OCI-LY1 (cell line): ENCODE measurements at regions not wholly inside any gene's neighbourhood (a gene's known extent, or its start where the extent isn't known, plus 50 kb on each side); places are given as distances from the start of the nearest gene placed in this dataset.

Experiments used
- H2AFZ ChIP-seq: fragments of 200-600 bp; sonication (generic), shearing (Covaris generic); 2 replicates; pipeline ENCODE4 v1.6.0; 2014; ENCODE audit warnings: antibody characterized with exemption, mild to moderate bottlenecking, low read length
- H3F3A ChIP-seq: fragments of 200-600 bp; sonication (generic), shearing (Covaris generic); 2 replicates; pipeline ENCODE4 v1.6.0; 2014; ENCODE audit warnings: mild to moderate bottlenecking, antibody characterized with exemption, low read length, moderate library complexity; ENCODE audit not compliant: insufficient read depth
- H3K27ac ChIP-seq: fragments of 200-600 bp; sonication (generic); 2 replicates; pipeline ENCODE4 v1.5.1; 2014; ENCODE audit warnings: low read length, mixed run types, mild to moderate bottlenecking, low read depth; ENCODE audit not compliant: poor library complexity, severe bottlenecking
- H3K27me3 ChIP-seq: fragments of 200-600 bp; sonication (generic); 2 replicates; pipeline ENCODE4 v1.6.0; 2014; ENCODE audit warnings: antibody characterized with exemption, mild to moderate bottlenecking, low read length, moderate library complexity; ENCODE audit not compliant: insufficient read depth
- H3K36me3 ChIP-seq: fragments of 200-600 bp; sonication (generic); 2 replicates; pipeline ENCODE4 v1.6.1; 2014; ENCODE audit warnings: mild to moderate bottlenecking, antibody characterized with exemption, low read length, moderate library complexity, mixed read lengths; ENCODE audit not compliant: insufficient read depth
- H3K4me1 ChIP-seq: fragments of 200-600 bp; sonication (generic); 2 replicates; pipeline ENCODE4 v1.5.1; 2014; ENCODE audit warnings: mild to moderate bottlenecking, low read length, moderate library complexity; ENCODE audit not compliant: insufficient read depth, severe bottlenecking
- H3K4me2 ChIP-seq: fragments of 200-600 bp; sonication (generic), shearing (Covaris generic); 2 replicates; pipeline ENCODE4 v1.6.1; 2014; ENCODE audit warnings: low read length
- H3K4me3 ChIP-seq: fragments of 200-600 bp; sonication (generic); 2 replicates; pipeline ENCODE4 v1.5.1; 2014; ENCODE audit warnings: low read length, low read depth, mild to moderate bottlenecking, mixed read lengths; ENCODE audit not compliant: poor library complexity, severe bottlenecking
- H3K79me2 ChIP-seq: fragments of 200-600 bp; shearing (Covaris generic); 2 replicates; pipeline ENCODE4 v1.6.1; 2016; ENCODE audit warnings: mixed run types, low read length, mixed read lengths; ENCODE audit not compliant: insufficient read depth
- H3K9ac ChIP-seq: fragments of 200-600 bp; sonication (generic), shearing (Covaris generic); 2 replicates; pipeline ENCODE4 v1.6.1; 2014; ENCODE audit warnings: mild to moderate bottlenecking, low read length, mixed read lengths
- H3K9me2 ChIP-seq: fragments of 200-600 bp; sonication (generic), shearing (Covaris generic); 2 replicates; pipeline ENCODE4 v1.6.1; 2014; ENCODE audit warnings: low read depth, mild to moderate bottlenecking, low read length, mixed read lengths
- H3K9me3 ChIP-seq: fragments of 200-600 bp; shearing (Covaris generic); 2 replicates; pipeline ENCODE4 v1.6.1; 2014; ENCODE audit warnings: low read length, mixed read lengths
- H4K20me1 ChIP-seq: fragments of 200-600 bp; sonication (generic), shearing (Covaris generic); 2 replicates; pipeline ENCODE4 v1.6.0; 2016; ENCODE audit warnings: mild to moderate bottlenecking, low read length; ENCODE audit not compliant: insufficient read depth
- CTCF ChIP-seq: fragments of 200-600 bp; sonication (generic), shearing (Covaris generic); IDR thresholded peaks from 2 replicates; pipeline ENCODE4 v1.5.1; 2017; ENCODE audit warnings: mild to moderate bottlenecking, antibody characterized with exemption, low read length, moderate library complexity, mixed read lengths
- EZH2 ChIP-seq: fragments of 200-600 bp; sonication (generic), shearing (Covaris generic); IDR thresholded peaks from 2 replicates; pipeline ENCODE4 v1.8.0; 2017; ENCODE audit warnings: borderline replicate concordance, mixed run types, mild to moderate bottlenecking, antibody characterized with exemption, low read length, moderate library complexity, mixed read lengths

GRCh38 chr9:81174023-81174422 lies 515.3 kb downstream of the TLE1 start:
- H3K9me3 ChIP-seq, result no peaks in the 10 kb centered on the region
- no peak overlapping the region for H3K4me2 ChIP-seq
- no peak overlapping the region for H3K27ac ChIP-seq
- no peaks in the 10 kb centered on the region for H3K79me2 ChIP-seq
- no peaks in the 10 kb centered on the region for H3K9me2 ChIP-seq
- H3K4me3 ChIP-seq, result no peak overlapping the region
- no peak for TF ChIP-seq CTCF
- no peak for TF ChIP-seq EZH2
- no peaks in the 10 kb centered on the region for H3K4me1 ChIP-seq
- no peaks in the 10 kb centered on the region for H3K36me3 ChIP-seq
- H3K9ac ChIP-seq, result no peak overlapping the region
- H3F3A ChIP-seq, result no peaks in the 10 kb centered on the region; the same call in 1 of the 2 replicates
- no peaks in the 10 kb centered on the region for H4K20me1 ChIP-seq
- no peaks in the 10 kb centered on the region for H3K27me3 ChIP-seq
- no peak overlapping the region for H2AFZ ChIP-seq

GRCh38 chr9:81171689-81172088 lies 517.7 kb downstream of the TLE1 start:
- no peak overlapping the region for H2AFZ ChIP-seq
- no peak overlapping the region for H3K9ac ChIP-seq
- H3K9me3 ChIP-seq, result no peaks in the 10 kb centered on the region
- H3K36me3 ChIP-seq, result no peaks in the 10 kb centered on the region
- H3F3A ChIP-seq, result no peaks in the 10 kb centered on the region; the same call in 1 of the 2 replicates
- no peaks in the 10 kb centered on the region for H3K9me2 ChIP-seq
- no peak for TF ChIP-seq EZH2
- no peak for TF ChIP-seq CTCF
- H3K27ac ChIP-seq, result no peak overlapping the region
- H3K4me1 ChIP-seq, result no peaks in the 10 kb centered on the region
- no peaks in the 10 kb centered on the region for H4K20me1 ChIP-seq
- H3K4me2 ChIP-seq, result no peak overlapping the region
- H3K4me3 ChIP-seq, result no peak overlapping the region
- no peaks in the 10 kb centered on the region for H3K79me2 ChIP-seq
- H3K27me3 ChIP-seq, result no peaks in the 10 kb centered on the region

- Histone ChIP-seq H3K27ac (no peak overlapping the region), H3K9me3 (no peaks in the 10 kb centered on the region), H3K9ac (no peak overlapping the region), H3K79me2 (no peaks in the 10 kb centered on the region), H2AFZ (no peak overlapping the region), H3K4me1 (no peaks in the 10 kb centered on the region), H3F3A (no peaks in the 10 kb centered on the region), H3K4me3 (no peak overlapping the region), H3K27me3 (no peaks in the 10 kb centered on the region), H3K36me3 (no peaks in the 10 kb centered on the region), H3K4me2 (no peak overlapping the region), H4K20me1 (no peaks in the 10 kb centered on the region), H3K9me2 (no peaks in the 10 kb centered on the region)
- no peak for TF ChIP-seq CTCF
- TF ChIP-seq EZH2, result no peak
These were observed 527.0 kb downstream of the TLE1 start for GRCh38 chr9:81162361-81162760.
